Lower lobe of right lung (tissue), 2 donors: ENCODE measurements at regions not wholly inside any gene's neighbourhood (a gene's known extent, or its start where the extent isn't known, plus 50 kb on each side); places are given as distances from the start of the nearest gene placed in this dataset.

Experiments used
- ATAC-seq, 2 donors: fragments of 200-7000 bp; cut with Tn5 transposase; one replicate each; pipeline ENCODE4 v1.9.1; 2020 to 2022; ENCODE audit warnings: mild to moderate bottlenecking in 2 of 2, moderate library complexity in 2 of 2
- DNase-seq: peaks from one replicate; pipeline ENCODE4 v3.0.0-alpha.2; 2020
- H3K27ac ChIP-seq: fragments of 200-600 bp; one replicate; pipeline ENCODE4 v1.8.0; 2022
- H3K27me3 ChIP-seq: fragments of 200-600 bp; one replicate; pipeline ENCODE4 v1.8.0; 2022; ENCODE audit warnings: low read depth
- H3K36me3 ChIP-seq: fragments of 200-600 bp; one replicate; pipeline ENCODE4 v1.8.0; 2022; ENCODE audit warnings: mild to moderate bottlenecking
- H3K4me1 ChIP-seq: fragments of 200-600 bp; one replicate; pipeline ENCODE4 v1.8.0; 2022
- H3K4me3 ChIP-seq: fragments of 200-600 bp; one replicate; pipeline ENCODE4 v1.8.0; 2022; ENCODE audit warnings: mild to moderate bottlenecking
- H3K9me3 ChIP-seq: fragments of 200-600 bp; one replicate; pipeline ENCODE4 v1.8.0; 2022
- intact Hi-C: fragments of 100-400 bp; cut with DNase I; formaldehyde crosslinking; loops from one replicate; pipeline ENCODE4 v1.11.0; 2022
- TF ChIP-seq, protein P1 (sequence below): fragments of 200-600 bp; IDR thresholded peaks from one replicate; pipeline ENCODE4 v1.8.0; 2022; ENCODE audit warnings: antibody characterized with exemption, mild to moderate bottlenecking
- donor health status: DM: no; HTN: yes; CAD: no; lungs with severe emphysema.

DNA sequence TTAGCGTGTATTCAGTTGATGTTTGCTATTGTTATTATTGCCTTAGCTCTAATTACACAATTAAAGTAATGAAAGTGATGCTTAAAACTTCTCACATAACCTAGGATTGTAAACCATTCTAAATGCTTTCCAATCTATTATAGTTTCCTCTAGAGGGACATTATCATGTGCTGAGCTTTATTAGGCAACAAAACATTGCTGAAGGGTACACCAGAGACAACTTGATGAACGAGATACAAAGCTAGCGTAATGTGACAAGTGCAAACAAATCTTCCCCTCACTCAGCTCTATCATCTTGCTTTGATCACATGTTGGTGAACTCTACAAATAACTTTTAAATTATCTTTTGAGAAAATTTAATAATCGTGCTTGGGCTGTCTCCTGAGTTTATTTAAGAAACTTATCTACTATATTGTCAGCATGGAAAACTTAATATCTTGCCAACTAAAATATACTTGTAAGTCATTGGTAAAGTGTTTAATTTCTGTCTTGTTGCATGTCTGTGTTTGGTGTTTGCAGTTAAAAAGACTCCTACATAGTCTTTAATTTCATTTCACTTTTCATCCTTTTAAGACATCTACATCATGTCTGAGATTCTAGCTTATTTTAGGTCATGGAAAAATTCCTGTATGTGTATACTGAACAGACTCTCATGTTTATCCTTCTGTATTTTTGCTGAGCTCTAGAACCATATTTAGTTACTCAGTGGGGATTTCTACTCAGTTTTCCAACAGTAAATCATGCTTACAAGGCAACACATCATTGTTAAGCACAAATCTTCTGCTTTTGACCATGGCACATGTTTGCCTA lies 104.2 kb upstream of the ADAMTS5 start:
- no peak overlapping the region for H3K4me3 ChIP-seq
- no peak overlapping the region for H3K27ac ChIP-seq
- TF ChIP-seq, protein P1, sequence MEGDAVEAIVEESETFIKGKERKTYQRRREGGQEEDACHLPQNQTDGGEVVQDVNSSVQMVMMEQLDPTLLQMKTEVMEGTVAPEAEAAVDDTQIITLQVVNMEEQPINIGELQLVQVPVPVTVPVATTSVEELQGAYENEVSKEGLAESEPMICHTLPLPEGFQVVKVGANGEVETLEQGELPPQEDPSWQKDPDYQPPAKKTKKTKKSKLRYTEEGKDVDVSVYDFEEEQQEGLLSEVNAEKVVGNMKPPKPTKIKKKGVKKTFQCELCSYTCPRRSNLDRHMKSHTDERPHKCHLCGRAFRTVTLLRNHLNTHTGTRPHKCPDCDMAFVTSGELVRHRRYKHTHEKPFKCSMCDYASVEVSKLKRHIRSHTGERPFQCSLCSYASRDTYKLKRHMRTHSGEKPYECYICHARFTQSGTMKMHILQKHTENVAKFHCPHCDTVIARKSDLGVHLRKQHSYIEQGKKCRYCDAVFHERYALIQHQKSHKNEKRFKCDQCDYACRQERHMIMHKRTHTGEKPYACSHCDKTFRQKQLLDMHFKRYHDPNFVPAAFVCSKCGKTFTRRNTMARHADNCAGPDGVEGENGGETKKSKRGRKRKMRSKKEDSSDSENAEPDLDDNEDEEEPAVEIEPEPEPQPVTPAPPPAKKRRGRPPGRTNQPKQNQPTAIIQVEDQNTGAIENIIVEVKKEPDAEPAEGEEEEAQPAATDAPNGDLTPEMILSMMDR: no peak
- H3K36me3 ChIP-seq: no peaks in the 10 kb centered on the region
- DNase-seq (no peak), ATAC-seq (no peak)
- no peaks in the 10 kb centered on the region for H3K4me1 ChIP-seq
- H3K27me3 ChIP-seq: no peaks in the 10 kb centered on the region
- intact Hi-C loops: no loop called here
- no peaks in the 10 kb centered on the region for H3K9me3 ChIP-seq

GRCh38 chr21:27068811-27069210 lies 101.9 kb upstream of the ADAMTS5 start:
- Histone ChIP-seq H3K27ac (no peak overlapping the region), H3K27me3 (no peaks in the 10 kb centered on the region), H3K9me3 (no peaks in the 10 kb centered on the region), H3K36me3 (no peaks in the 10 kb centered on the region), H3K4me1 (no peaks in the 10 kb centered on the region), H3K4me3 (no peak overlapping the region)
- ATAC-seq (no peak), DNase-seq (no peak)
- TF ChIP-seq, protein P1: no peak
- intact Hi-C loops: no loop called here

DNA sequence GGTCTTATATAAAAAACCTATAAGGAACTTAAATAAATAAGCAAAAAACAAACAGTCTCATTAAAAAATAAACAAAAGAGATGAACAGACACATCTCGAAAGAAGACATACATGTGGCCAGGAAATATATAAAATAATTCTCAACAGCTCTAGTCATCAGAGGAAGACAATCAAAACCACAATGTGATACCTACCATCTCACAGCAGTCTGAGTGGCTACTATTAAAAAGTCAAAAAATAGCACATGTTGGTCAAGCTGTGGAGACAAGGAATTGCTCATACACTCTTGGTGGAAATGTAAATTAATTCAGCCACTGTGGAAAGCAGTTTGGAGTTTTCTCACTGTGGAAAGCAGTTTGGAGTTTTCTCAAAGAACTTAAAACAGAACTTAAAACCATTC lies 100.3 kb upstream of the ADAMTS5 start:
- Histone ChIP-seq H3K4me1 (no peaks in the 10 kb centered on the region), H3K9me3 (no peaks in the 10 kb centered on the region), H3K36me3 (no peaks in the 10 kb centered on the region), H3K27ac (no peak overlapping the region), H3K4me3 (no peak overlapping the region), H3K27me3 (no peaks in the 10 kb centered on the region)
- DNase-seq (no peak), ATAC-seq (no peak)
- TF ChIP-seq, protein P1: no peak
- intact Hi-C loops: no loop called here

- intact Hi-C loops: no loop called here
- DNase-seq (no peak), ATAC-seq (no peak)
- Histone ChIP-seq H3K27ac (no peak overlapping the region), H3K36me3 (no peaks in the 10 kb centered on the region), H3K4me1 (no peaks in the 10 kb centered on the region), H3K27me3 (no peaks in the 10 kb centered on the region), H3K4me3 (no peak overlapping the region), H3K9me3 (no peaks in the 10 kb centered on the region)
- TF ChIP-seq, protein P1: no peak
These were observed 95.6 kb upstream of the ADAMTS5 start for GRCh38 chr21:27062443-27062842.

GRCh38 chr21:27061770-27062169 lies 94.9 kb upstream of the ADAMTS5 start:
- intact Hi-C loops: no loop called here
- Histone ChIP-seq H3K4me1 (no peaks in the 10 kb centered on the region), H3K4me3 (no peak overlapping the region), H3K9me3 (no peaks in the 10 kb centered on the region), H3K27ac (no peak overlapping the region), H3K27me3 (no peaks in the 10 kb centered on the region), H3K36me3 (no peaks in the 10 kb centered on the region)
- TF ChIP-seq, protein P1: no peak
- ATAC-seq (no peak), DNase-seq (no peak)
